Stimulated activated naive CD8-positive, alpha-beta T cell treated with anti-CD3 and anti-CD28 coated beads, Interleukin-15, amount 100 ng/mL, for 72 hours (primary cell): ENCODE measurements at regions not wholly inside any gene's neighbourhood (a gene's known extent, or its start where the extent isn't known, plus 50 kb on each side); places are given as distances from the start of the nearest gene placed in this dataset.

Experiments used
- ATAC-seq: fragments of 150-1000 bp; cut with Tn5 transposase; 2 replicates; pipeline ENCODE4 v1.10.0; 2021; ENCODE audit warnings: mild to moderate bottlenecking, moderate library complexity
- DNase-seq, 2 donors: peaks; one replicate each; pipeline ENCODE4 v3.0.0; 2021 to 2022
- H3K27ac Mint-ChIP-seq, 2 donors: one replicate each; pipeline ENCODE4 v1.8.0; 2022; ENCODE audit warnings: mild to moderate bottlenecking in 2 of 2, mixed read lengths in 2 of 2, moderate library complexity in 2 of 2
- H3K27me3 Mint-ChIP-seq: one replicate; pipeline ENCODE4 v1.8.0; 2022; ENCODE audit warnings: mixed read lengths
- H3K4me1 Mint-ChIP-seq: one replicate; pipeline ENCODE4 v1.8.0; 2022; ENCODE audit warnings: mild to moderate bottlenecking, mixed read lengths
- H3K4me3 Mint-ChIP-seq, 2 donors: one replicate each; pipeline ENCODE4 v1.8.0; 2022; ENCODE audit warnings: mild to moderate bottlenecking in 2 of 2, mixed read lengths in 2 of 2, moderate library complexity in 1 of 2
- H3K9me3 Mint-ChIP-seq, 2 donors: one replicate each; pipeline ENCODE4 v1.8.0; 2022; ENCODE audit warnings: mixed read lengths in 2 of 2

GRCh38 chr10:90342480-90342879 is 515.4 kb downstream of the HTR7 start:
- no peak for ATAC-seq
- Mint-ChIP-seq H3K9me3 (no peaks in the 10 kb centered on the region), H3K27me3 (peaks cover 6% of the 10 kb centered on the region), H3K27ac (no peak overlapping the region), H3K4me1 (no peaks in the 10 kb centered on the region), H3K4me3 (no peak overlapping the region)
- no peak for DNase-seq

- DNase-seq: no peak
- no peak for ATAC-seq
- H3K4me1 Mint-ChIP-seq: no peaks in the 10 kb centered on the region
- no peaks in the 10 kb centered on the region for H3K9me3 Mint-ChIP-seq
- H3K27ac Mint-ChIP-seq: no peak overlapping the region
- peaks cover 6% of the 10 kb centered on the region for H3K27me3 Mint-ChIP-seq
- no peak overlapping the region for H3K4me3 Mint-ChIP-seq
These were observed 513.6 kb downstream of the HTR7 start for GRCh38 chr10:90344226-90344625.

DNA sequence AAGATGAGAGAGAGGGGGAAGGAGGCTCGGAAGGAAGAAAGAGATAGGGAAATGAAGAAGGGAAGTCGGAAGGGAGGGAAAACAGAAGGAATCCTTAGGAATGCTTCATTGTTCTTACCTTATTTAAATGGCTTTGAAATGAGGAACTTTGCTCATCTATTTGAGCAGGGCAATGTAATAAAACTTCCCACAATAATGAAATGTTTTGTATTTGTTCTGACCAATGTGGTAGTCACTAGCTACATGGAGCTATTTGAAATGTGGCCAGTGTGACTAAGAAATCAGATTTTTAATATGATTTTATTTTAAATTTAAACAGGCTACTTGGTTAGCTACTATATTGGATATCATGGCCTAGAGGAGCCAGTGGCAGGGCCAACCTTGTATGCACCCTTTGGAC is 510.6 kb downstream of the HTR7 start:
- Mint-ChIP-seq H3K27ac (no peak overlapping the region), H3K4me3 (no peak overlapping the region), H3K9me3 (no peaks in the 10 kb centered on the region), H3K27me3 (peaks cover 6% of the 10 kb centered on the region), H3K4me1 (no peaks in the 10 kb centered on the region)
- DNase-seq (no peak), ATAC-seq (no peak)

DNA sequence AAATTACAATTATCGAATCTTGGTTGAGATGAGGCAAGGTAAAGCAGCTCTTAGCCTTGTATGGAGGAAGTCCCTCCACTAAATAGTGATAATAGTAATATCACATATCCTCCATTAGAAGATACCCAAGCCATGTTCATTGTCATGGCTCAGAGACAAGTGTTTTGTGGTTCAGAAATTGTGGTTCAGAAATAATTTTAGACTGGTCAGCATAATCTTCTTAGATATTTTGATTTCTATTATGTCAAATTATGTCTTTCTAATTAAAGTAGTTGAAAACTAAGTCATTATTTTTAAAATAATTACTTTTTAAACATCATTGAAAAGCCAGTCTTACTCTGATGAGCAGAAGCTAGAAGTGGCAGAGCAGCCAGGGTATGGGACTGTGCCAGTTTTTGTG is 507.7 kb downstream of the HTR7 start:
- Mint-ChIP-seq H3K4me3 (no peak overlapping the region), H3K27ac (no peak overlapping the region), H3K9me3 (no peaks in the 10 kb centered on the region), H3K27me3 (no peaks in the 10 kb centered on the region), H3K4me1 (no peaks in the 10 kb centered on the region)
- ATAC-seq (no peak), DNase-seq (no peak)

- Mint-ChIP-seq H3K4me1 (no peaks in the 10 kb centered on the region), H3K27me3 (no peaks in the 10 kb centered on the region), H3K9me3 (no peaks in the 10 kb centered on the region), H3K27ac (no peak overlapping the region), H3K4me3 (no peak overlapping the region)
- ATAC-seq: no peak
- no peak for DNase-seq
These were observed 505.6 kb downstream of the HTR7 start for GRCh38 chr10:90352288-90352687.

- Mint-ChIP-seq H3K27me3 (no peaks in the 10 kb centered on the region), H3K4me3 (no peak overlapping the region), H3K4me1 (no peaks in the 10 kb centered on the region), H3K9me3 (no peaks in the 10 kb centered on the region), H3K27ac (no peak overlapping the region)
- ATAC-seq (no peak), DNase-seq (no peak)
These were observed 502.9 kb downstream of the HTR7 start for GRCh38 chr10:90354914-90355313.

DNA sequence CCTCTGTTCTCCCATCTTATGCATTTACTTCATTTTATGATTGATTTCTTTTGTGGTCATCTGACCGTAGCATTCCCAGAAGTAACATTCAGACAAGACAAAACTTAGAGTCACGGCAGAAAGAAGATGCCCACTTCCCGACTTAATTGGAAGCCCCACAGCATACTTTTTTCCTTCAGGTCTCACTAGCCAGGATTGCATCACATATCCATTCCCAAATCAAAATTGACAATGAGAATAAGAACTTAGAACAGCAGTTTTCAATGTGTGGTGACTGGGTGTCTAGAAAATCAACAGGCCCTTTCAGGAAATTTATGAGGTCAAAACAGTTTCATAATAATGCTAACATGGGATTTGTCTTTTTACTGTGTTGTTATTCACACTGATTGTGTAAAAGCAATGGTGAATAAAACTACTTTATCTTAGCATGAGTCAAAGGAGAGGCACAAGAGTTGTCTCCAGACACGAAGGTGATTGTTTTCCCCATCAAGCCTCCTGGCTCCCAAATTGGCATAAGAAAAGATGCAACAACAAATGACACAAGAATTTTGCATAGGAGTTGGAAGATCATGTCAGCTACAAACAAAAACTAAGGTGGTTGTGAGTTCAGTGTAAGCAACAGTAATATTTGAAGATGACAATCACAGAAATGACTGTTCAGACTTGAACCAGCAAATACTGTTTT is 493.9 kb downstream of the HTR7 start:
- Mint-ChIP-seq H3K4me1 (no peaks in the 10 kb centered on the region), H3K4me3 (no peak overlapping the region), H3K27ac (no peak overlapping the region), H3K27me3 (no peaks in the 10 kb centered on the region), H3K9me3 (peaks cover 3 to 4% of the 10 kb centered on the region in 2 donors)
- ATAC-seq (no peak), DNase-seq (no peak)

DNA sequence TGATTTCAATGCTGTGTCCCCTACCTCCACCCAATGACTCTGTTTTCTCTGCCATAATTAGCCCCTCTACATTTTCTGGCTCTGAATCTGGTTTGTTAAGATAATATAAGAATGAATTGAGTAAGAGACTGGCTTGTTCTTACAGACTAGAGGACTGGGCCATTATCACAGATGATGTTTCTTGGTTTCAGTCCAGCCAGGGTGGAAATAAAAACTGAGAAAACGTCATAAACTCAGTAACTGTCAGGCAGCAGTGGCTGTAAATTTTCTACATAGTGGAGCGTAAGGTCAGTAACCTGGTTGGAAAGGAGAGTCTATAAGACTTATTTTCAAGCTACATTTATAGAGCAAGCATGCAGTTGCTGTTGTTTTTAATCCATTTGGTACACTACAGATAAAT is 485.4 kb downstream of the HTR7 start:
- no peak for DNase-seq
- Mint-ChIP-seq H3K27ac (no peak overlapping the region), H3K9me3 (peaks cover 11 to 24% of the 10 kb centered on the region in 2 donors), H3K27me3 (no peaks in the 10 kb centered on the region), H3K4me1 (no peaks in the 10 kb centered on the region), H3K4me3 (no peak overlapping the region)
- ATAC-seq: no peak

DNA sequence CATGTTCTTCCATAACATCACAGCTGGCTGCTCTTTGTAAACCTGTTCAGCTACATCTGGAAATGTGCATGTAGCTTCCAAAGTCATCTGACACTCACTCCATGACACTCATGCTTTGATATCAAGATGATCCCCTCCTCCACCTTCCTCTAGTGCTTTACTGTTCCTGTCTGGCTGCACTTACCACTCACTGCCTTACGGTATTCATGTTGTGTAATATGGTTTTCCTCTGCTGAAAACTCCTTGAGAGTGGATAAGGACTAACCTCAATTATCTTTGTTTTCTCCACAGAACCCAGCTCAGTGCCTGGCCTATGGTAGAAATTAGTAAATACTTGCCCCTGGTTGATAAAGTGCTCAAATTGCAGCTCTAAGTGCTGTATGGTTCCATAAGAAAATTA is 483.9 kb downstream of the HTR7 start:
- H3K27me3 Mint-ChIP-seq: no peaks in the 10 kb centered on the region
- H3K4me1 Mint-ChIP-seq: no peaks in the 10 kb centered on the region
- H3K9me3 Mint-ChIP-seq: peaks cover 7 to 21% of the 10 kb centered on the region in 2 donors
- no peak overlapping the region for H3K27ac Mint-ChIP-seq
- DNase-seq (no peak), ATAC-seq (no peak)
- no peak overlapping the region for H3K4me3 Mint-ChIP-seq

GRCh38 chr10:90378524-90379076 is 479.2 kb downstream of the HTR7 start:
- no peak overlapping the region for H3K4me3 Mint-ChIP-seq
- no peak for ATAC-seq
- no peaks in the 10 kb centered on the region for H3K9me3 Mint-ChIP-seq
- no peaks in the 10 kb centered on the region for H3K27me3 Mint-ChIP-seq
- no peaks in the 10 kb centered on the region for H3K4me1 Mint-ChIP-seq
- no peak overlapping the region for H3K27ac Mint-ChIP-seq
- DNase-seq: no peak

- Mint-ChIP-seq H3K9me3 (no peaks in the 10 kb centered on the region), H3K4me1 (no peaks in the 10 kb centered on the region), H3K27me3 (no peaks in the 10 kb centered on the region), H3K27ac (no peak overlapping the region), H3K4me3 (no peak overlapping the region)
- no peak for ATAC-seq
- DNase-seq: no peak
These were observed 476.4 kb downstream of the HTR7 start for GRCh38 chr10:90381468-90381867.

DNA sequence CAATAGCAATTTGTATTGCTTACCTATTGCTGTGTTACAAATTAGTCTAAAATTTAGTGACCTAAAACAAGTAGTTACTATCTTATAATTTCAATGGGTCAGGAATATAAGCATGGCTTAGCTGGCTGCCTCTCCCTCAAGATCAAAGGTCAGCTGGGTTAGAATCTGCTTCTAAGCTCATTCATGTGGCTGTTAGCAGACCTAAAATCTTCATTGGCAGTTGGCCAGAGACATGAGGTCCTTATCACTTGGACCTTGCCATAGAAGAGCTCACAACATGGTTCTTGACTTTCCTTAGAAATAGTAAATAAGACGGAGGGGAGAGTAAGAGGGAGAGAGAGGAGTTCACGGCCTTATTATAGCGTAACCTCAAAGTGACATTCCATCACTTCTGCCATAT is 468.0 kb downstream of the HTR7 start:
- ATAC-seq (no peak), DNase-seq (no peak)
- no peak overlapping the region for H3K4me3 Mint-ChIP-seq
- H3K27ac Mint-ChIP-seq: no peak overlapping the region
- no peaks in the 10 kb centered on the region for H3K9me3 Mint-ChIP-seq
- no peaks in the 10 kb centered on the region for H3K4me1 Mint-ChIP-seq
- H3K27me3 Mint-ChIP-seq: no peaks in the 10 kb centered on the region

DNA sequence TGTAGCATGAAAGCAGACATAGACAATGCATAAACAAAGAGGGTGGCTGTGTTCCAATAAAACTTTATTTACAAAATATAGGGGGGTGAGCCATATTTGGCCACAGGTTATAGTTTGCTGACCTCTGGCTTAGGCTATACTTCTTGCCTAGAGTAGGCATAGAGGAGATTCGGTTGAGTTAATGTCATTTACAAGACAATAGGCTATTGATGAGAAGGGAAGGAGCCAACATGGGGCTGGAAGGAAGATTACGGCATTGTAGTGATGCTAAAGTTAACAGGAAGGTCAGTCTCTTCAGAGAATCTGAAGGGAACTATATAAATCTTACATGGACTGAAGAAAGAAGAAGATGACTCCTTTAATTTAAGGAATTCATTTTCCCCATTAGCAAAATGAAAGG is 463.5 kb downstream of the HTR7 start:
- Mint-ChIP-seq H3K27ac (no peak overlapping the region), H3K9me3 (no peaks in the 10 kb centered on the region), H3K27me3 (no peaks in the 10 kb centered on the region), H3K4me1 (no peaks in the 10 kb centered on the region), H3K4me3 (no peak overlapping the region)
- ATAC-seq (no peak), DNase-seq (no peak)

- no peak overlapping the region for H3K27ac Mint-ChIP-seq
- H3K4me3 Mint-ChIP-seq: no peak overlapping the region
- ATAC-seq: no peak
- H3K27me3 Mint-ChIP-seq: no peaks in the 10 kb centered on the region
- H3K9me3 Mint-ChIP-seq: no peaks in the 10 kb centered on the region
- no peak for DNase-seq
- H3K4me1 Mint-ChIP-seq: no peaks in the 10 kb centered on the region
These were observed 461.1 kb downstream of the HTR7 start for GRCh38 chr10:90396721-90397120.

GRCh38 chr10:90398566-90398965 is 459.3 kb downstream of the HTR7 start:
- Mint-ChIP-seq H3K4me3 (no peak overlapping the region), H3K4me1 (no peaks in the 10 kb centered on the region), H3K27me3 (no peaks in the 10 kb centered on the region), H3K9me3 (no peaks in the 10 kb centered on the region), H3K27ac (no peak overlapping the region)
- ATAC-seq (no peak), DNase-seq (no peak)

GRCh38 chr10:90399782-90400181 is 458.1 kb downstream of the HTR7 start:
- Mint-ChIP-seq H3K4me3 (no peak overlapping the region), H3K9me3 (no peaks in the 10 kb centered on the region), H3K27ac (no peak overlapping the region), H3K27me3 (no peaks in the 10 kb centered on the region), H3K4me1 (no peaks in the 10 kb centered on the region)
- DNase-seq: no peak
- ATAC-seq: no peak
